ENCODE measurements at regions not wholly inside any gene's neighbourhood (a gene's known extent, or its start where the extent isn't known, plus 50 kb on each side); places are given as distances from the start of the nearest gene placed in this dataset.

- H3K23me2 ChIP-seq (ENCODE audit: low read depth, low read length), result no peaks in the 10 kb centered on the region
- H2BK20ac ChIP-seq (ENCODE audit: low read length), result no peak overlapping the region
- no peaks in the 10 kb centered on the region for H3K9me3 ChIP-seq (ENCODE audit: insufficient read depth in 2 of 2, low read depth in 1 of 2, low read length in 1 of 2)
- no peak overlapping the region for H2AK5ac ChIP-seq (ENCODE audit: low read depth, low read length)
- no peak overlapping the region for H3K23ac ChIP-seq (ENCODE audit: insufficient read length)
- H3K56ac ChIP-seq (replicated peaks; ENCODE audit: insufficient read length, low read depth, low read length), result no peak overlapping the region
- no peaks in the 10 kb centered on the region for H3K79me1 ChIP-seq (ENCODE audit: low read depth, low read length)
- no peak overlapping the region for H3K4me3 ChIP-seq (ENCODE audit: extremely low read depth in 1 of 4, insufficient read depth in 2 of 4, low read depth in 3 of 4, low read length in 4 of 4)
- no peak overlapping the region for H2AFZ ChIP-seq (ENCODE audit: low read length)
- no peaks in the 10 kb centered on the region for H3K27me3 ChIP-seq (replicated peaks in 1 of 4; ENCODE audit: control insufficient read depth in 3 of 4, extremely low read depth in 1 of 4, insufficient read depth in 3 of 4, low read length in 3 of 4)
- no peak overlapping the region for H3K4ac ChIP-seq (replicated peaks; ENCODE audit: insufficient read length, low read depth, low read length)
- peaks cover 0 to 5% (median 0%) of the 10 kb centered on the region in 4 experiments; a peak in 1 of 7 replicates for H3K4me1 ChIP-seq (replicated peaks in 1 of 4; ENCODE audit: control insufficient read depth in 3 of 4, insufficient read depth in 4 of 4, low read length in 3 of 4)
- no peak overlapping the region for H4K8ac ChIP-seq (ENCODE audit: extremely low read depth, insufficient read depth, low read length)
- no peak for FAIRE-seq
- CTCF ChIA-PET (ENCODE audit: partially characterized antibody), result no interaction called here
- no peak overlapping the region for H2BK12ac ChIP-seq (ENCODE audit: low read depth, low read length)
- no peak overlapping the region for H3K4me2 ChIP-seq (ENCODE audit: insufficient read depth in 1 of 2, low read depth in 2 of 2, low read length in 2 of 2)
- 91% methylated on average over 1 of the region's 1 CpG; no CpG with 5 or more reads in 1 of the 2 experiments for WGBS, 2 experiments (ENCODE audit: extremely low coverage in 1 of 2, insufficient coverage in 1 of 2, insufficient read length in 1 of 2, insufficient replicate concordance in 2 of 2, low coverage in 1 of 2, low lambda C conversion rate in 2 of 2, missing lambda C conversion rate in 1 of 2)
- no peak overlapping the region for H2BK120ac ChIP-seq (replicated peaks; ENCODE audit: low read depth, low read length)
- H4K20me1 ChIP-seq (replicated peaks in 1 of 2; ENCODE audit: control insufficient read depth in 1 of 2, insufficient read depth in 2 of 2, low read length in 2 of 2), result no peaks in the 10 kb centered on the region
- no peak overlapping the region for H3K27ac ChIP-seq (ENCODE audit: low read depth, low read length)
- DNase-seq (ENCODE audit: low read depth in 1 of 2, low spot score in 2 of 2), result no peak
- H2BK15ac ChIP-seq (ENCODE audit: low read length), result no peak overlapping the region
- H4K5ac ChIP-seq (ENCODE audit: insufficient read length, low read depth, low read length), result no peak overlapping the region
- H3K18ac ChIP-seq (ENCODE audit: extremely low read depth, low read length), result no peak overlapping the region
- no peaks in the 10 kb centered on the region for H3K36me3 ChIP-seq (ENCODE audit: control insufficient read depth in 2 of 4, insufficient read depth in 4 of 4, low read length in 3 of 4)
- no peaks in the 10 kb centered on the region for H3K79me2 ChIP-seq (ENCODE audit: control insufficient read depth in 1 of 2, insufficient read depth in 2 of 2, low read length in 2 of 2)
- H4K91ac ChIP-seq (replicated peaks; ENCODE audit: insufficient read length, low read length), result no peak overlapping the region
- H3K14ac ChIP-seq (ENCODE audit: insufficient read length), result no peak overlapping the region
- H2BK5ac ChIP-seq (ENCODE audit: low read depth, low read length), result no peak overlapping the region
- H3K9ac ChIP-seq (replicated peaks in 1 of 4; ENCODE audit: extremely low read depth in 1 of 4, low read depth in 3 of 4, low read length in 3 of 4), result no peak overlapping the region
- POLR2A ChIA-PET (ENCODE audit: partially characterized antibody), result no interaction called here
- no peak for TF ChIP-seq KDM1A (IDR thresholded peaks at IDR 0.05; ENCODE audit: borderline replicate concordance, low read length)
These were observed 98.1 kb upstream of the SERPINE2 start for GRCh38 chr2:224137208-224137607.
